ENCODE measurements at regions not wholly inside any gene's neighbourhood (a gene's known extent, or its start where the extent isn't known, plus 50 kb on each side); places are given as distances from the start of the nearest gene placed in this dataset.

- DNase-seq (ENCODE audit: low read depth), result no peak
Observed at GRCh38 chr2:217335341-217335966, 475.6 kb upstream of the TNP1 start.

- no peak for DNase-seq (ENCODE audit: low read depth)
Observed at GRCh38 chr2:217334561-217334960, 474.7 kb upstream of the TNP1 start.

GRCh38 chr2:217332866-217333265, 473.0 kb upstream of the TNP1 start:
- no peak for DNase-seq (ENCODE audit: low read depth)

GRCh38 chr2:217332417-217332791, 472.5 kb upstream of the TNP1 start:
- DNase-seq (ENCODE audit: low read depth), result no peak

GRCh38 chr2:217331523-217332416, 471.9 kb upstream of the TNP1 start:
- no peak for DNase-seq (ENCODE audit: low read depth)

DNA sequence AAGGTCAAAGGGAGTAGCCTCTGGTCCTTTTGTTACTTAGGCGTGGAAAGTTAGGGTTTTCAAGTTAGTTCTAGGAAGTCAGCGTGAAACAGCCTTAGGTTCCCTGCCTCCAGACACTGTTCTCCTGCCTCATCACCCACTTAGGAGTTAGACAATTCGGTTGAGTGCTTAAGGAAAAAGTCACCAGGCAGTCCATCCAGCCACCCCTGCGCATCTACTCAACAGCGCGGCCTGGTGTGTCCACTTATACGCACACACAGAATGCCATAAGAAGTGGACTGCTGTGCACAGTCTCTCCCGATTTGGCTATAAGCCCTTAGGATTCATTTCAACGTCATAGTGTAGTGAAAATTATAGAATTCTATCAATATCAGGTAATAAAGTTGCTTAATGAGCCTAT, 470.8 kb upstream of the TNP1 start:
- DNase-seq (ENCODE audit: low read depth), result no peak

DNA sequence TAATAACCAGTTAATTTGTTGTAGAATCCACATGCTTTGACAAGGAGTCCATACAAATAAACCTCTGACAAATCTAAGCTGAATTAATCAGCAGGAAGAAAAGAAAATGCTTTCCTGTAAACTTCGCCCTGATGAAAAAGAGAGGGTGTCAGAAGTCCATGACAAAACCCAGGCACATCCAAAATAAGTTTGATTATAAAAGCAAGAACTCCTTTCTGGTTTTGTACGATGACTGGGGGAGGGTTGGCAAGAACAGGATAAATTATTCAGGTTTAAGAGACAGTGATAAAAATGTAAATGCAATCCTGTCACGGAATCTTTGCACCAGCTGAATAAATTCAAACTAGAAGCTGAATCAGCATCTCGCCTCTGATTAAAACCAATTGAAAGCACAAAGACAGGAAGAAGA, 469.2 kb upstream of the TNP1 start:
- no peak for DNase-seq (ENCODE audit: low read depth)

DNA sequence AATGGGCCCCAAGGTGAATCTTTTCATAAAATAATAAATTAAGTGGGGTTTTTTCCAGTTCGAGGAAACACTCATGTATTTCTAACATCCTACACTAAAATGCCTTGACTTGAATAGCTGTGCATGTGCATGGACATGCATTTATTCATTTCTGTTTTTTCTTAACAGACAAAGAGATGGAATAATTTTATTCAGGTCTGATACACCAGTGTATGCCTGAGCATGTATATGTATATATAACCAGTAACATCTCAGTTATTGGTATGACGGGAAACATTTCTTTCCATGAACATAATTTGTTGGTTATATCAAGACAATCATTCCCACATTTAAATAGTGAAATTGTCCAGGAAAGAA, 468.7 kb upstream of the TNP1 start:
- no peak for DNase-seq (ENCODE audit: low read depth)

DNA sequence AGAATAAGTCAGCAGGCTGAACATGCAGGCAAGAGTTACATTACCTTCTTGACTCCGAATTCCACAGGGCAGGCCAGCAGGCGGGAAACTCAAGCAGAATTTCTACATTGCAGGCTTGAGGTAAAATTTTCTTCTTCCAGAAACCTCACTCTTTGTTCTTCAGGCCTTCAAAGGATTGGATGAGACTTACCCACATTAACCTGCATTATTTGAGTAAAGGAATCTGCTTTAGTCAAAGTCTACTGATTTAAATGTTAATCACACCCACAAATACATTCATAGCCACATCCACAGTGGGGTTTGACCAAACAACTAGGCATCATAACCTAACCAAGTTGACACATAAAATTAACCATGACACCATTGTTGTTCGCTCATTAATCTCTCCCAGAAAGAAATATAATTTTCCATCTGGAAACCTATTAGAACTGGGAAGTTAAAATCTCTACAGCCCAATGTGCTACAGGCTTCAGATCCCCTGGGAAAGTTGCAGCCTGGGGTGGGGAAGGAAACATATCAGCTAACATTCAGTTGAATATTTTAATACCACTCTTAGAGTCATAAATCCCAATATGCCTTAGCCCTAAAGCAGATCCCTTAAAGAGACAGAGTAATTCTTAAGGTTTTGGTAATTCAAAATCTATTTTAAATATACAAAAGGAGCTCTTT, 468.2 kb upstream of the TNP1 start:
- no peak for DNase-seq (ENCODE audit: low read depth)

GRCh38 chr2:217326238-217327022, 466.6 kb upstream of the TNP1 start:
- DNase-seq (ENCODE audit: low read depth), result no peak

GRCh38 chr2:217325816-217326215, 466.0 kb upstream of the TNP1 start:
- DNase-seq (ENCODE audit: low read depth), result no peak

GRCh38 chr2:217325251-217325650, 465.4 kb upstream of the TNP1 start:
- DNase-seq (ENCODE audit: low read depth), result no peak

GRCh38 chr2:217316743-217317142, 456.9 kb upstream of the TNP1 start:
- no peak for DNase-seq (ENCODE audit: low read depth)

DNA sequence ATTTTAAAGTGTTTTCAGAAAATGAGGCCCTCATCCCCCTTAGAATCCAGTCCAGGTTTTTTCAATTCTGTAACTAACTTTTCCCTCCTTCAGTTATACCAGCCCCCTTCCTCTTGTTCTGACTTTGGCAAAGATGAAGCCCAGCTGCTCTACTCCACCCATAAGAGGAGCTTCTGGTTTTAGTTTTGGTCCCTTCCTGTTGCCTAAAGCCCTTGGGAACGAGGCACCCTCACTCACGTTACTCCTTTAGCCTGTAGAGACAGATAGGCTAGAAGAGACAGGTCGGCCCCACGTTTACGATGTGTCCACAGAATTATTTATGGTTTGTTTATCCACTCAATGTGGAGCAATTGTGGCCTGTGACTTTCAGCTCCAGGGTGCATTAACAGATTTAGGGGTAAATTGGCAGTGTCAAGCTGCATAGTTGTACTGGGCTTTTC, 454.2 kb upstream of the TNP1 start:
- no peak for DNase-seq (ENCODE audit: low read depth)

- no peak for DNase-seq (ENCODE audit: low read depth)
Observed at GRCh38 chr2:217313386-217313785, 453.5 kb upstream of the TNP1 start.

GRCh38 chr2:217309056-217309455, 449.2 kb upstream of the TNP1 start:
- DNase-seq (ENCODE audit: low read depth), result no peak

- DNase-seq (ENCODE audit: low read depth), result no peak
Observed at GRCh38 chr2:217307023-217307422, 447.2 kb upstream of the TNP1 start.

DNA sequence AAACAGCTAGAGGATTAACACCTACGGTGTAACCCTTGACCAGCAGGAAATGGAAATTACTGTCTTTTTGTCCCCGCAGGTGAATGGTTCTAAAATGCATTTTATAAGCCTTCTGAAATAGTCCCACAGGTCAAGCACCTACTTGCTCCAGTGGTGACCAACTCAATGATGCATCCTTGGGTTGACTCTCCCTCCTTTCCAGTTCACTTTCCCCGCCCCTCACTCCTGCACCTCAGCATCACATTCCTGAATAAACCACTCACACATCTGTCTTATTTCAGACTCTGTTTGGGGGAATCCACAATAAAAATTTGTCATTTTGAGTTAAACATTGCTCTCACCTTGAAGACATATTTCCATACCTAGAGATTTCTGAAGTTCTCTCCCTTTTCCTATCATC, 446.0 kb upstream of the TNP1 start:
- no peak for DNase-seq (ENCODE audit: low read depth)

DNA sequence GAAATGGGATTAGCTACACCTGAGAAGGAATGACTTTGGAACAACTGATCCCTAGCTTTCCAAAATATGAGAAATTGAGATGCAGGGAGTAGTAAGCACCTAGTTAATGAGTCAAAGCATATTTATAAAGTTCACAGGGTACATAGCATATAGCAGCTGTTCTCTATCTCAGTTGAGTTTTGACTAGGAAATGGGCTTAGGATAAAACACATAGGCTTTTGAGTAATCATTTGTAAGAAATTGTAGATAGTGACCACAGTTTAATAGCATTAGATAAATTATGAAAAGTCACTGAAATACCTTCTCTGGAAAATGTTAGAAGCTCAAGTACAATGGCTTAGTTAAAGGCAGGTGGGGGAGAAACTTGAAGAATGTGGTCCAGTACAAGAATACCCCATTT, 444.7 kb upstream of the TNP1 start:
- no peak for DNase-seq (ENCODE audit: low read depth)

- no peak for DNase-seq (ENCODE audit: low read depth)
Observed at GRCh38 chr2:217302856-217303255, 443.0 kb upstream of the TNP1 start.

DNA sequence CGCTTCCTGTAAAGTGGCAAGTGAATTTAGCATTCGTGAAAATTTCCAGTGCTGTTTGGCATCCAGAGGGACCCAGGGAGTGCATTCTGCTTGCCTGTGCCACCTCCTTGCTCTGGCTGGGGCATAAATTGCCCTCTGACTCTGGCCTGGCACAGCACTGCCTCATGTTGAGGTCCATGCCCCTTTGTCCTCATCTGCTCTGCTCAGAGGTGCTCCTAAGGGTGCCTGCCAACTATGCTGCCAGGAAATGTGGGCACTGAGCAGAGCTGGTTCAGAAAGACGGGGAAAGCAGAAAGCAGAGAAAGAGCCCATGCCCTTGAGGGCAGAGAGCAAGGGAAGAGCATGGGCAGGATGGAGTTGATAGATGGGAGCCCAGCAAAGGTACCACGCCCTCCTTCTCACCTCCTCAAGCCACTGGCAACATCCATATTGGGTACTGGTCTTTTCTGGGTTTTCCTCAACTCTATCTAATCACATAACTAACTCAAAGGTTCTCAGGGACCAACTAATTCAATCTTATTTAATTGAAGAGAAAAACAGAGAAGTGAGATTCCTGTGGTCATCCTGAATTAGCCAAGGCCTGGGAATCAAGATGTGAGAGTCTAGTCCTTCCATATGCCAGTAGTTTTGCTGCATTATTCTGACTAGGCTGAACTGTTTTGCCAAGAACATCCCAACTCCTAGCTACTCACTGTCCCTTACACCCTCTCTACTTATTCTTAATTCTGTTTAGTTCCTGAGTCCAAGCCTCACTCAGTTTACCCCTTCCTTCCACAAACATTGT, 441.5 kb upstream of the TNP1 start:
- no peak for DNase-seq (ENCODE audit: low read depth)

- no peak for DNase-seq (ENCODE audit: low read depth)
Observed at GRCh38 chr2:217299590-217299989, 439.7 kb upstream of the TNP1 start.

All from stimulated activated CD8-positive, alpha-beta memory T cell treated with anti-CD3 and anti-CD28 coated beads, Interleukin-12 subunit alpha, Interleukin-12 subunit beta, amount 100 ng/mL, for 1 hour (primary cell).